ENCODE measurements at regions not wholly inside any gene's neighbourhood (a gene's known extent, or its start where the extent isn't known, plus 50 kb on each side); places are given as distances from the start of the nearest gene placed in this dataset.

DNA sequence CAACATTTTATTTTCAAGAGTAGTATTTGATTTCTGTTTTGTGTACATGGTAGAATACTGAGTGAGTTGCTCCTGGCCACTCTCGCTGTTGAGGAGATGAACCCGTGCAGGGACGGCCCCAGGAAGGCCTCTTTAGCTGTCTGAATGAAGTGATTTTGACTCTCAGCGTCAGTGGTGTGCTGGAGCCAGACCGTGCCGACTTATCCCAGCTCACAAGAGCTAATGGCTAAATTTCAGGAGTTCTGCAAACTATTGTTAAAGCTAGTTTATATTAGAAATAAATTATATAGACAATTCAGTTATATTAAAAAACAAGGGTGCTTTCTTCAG lies 111.2 kb upstream of the KIF26B start:
- Histone ChIP-seq H3K4me1 (ENCODE audit: insufficient read depth, low read length, poor library complexity, severe bottlenecking) (peaks cover 5% of the 10 kb centered on the region), H4K20me1 (ENCODE audit: insufficient read depth, low read length, poor library complexity, severe bottlenecking) (no peaks in the 10 kb centered on the region), H3K36me3 (ENCODE audit: insufficient read depth, low read length) (no peaks in the 10 kb centered on the region), H2AFZ (ENCODE audit: low read length) (no peak overlapping the region), H3F3A (ENCODE audit: low read depth) (no peaks in the 10 kb centered on the region), H3K79me2 (ENCODE audit: insufficient read depth, low read length) (no peaks in the 10 kb centered on the region), H3K27me3 (ENCODE audit: insufficient read depth, low read length, poor library complexity, severe bottlenecking) (no peaks in the 10 kb centered on the region), H3K9ac (ENCODE audit: low read depth, low read length, poor library complexity, severe bottlenecking) (no peak overlapping the region), H3K4me2 (ENCODE audit: low read depth, low read length, poor library complexity, severe bottlenecking) (no peak overlapping the region), H3K4me3 (ENCODE audit: low read length, poor library complexity, severe bottlenecking) (no peak overlapping the region), H3K9me2 (replicated peaks; ENCODE audit: low read depth, low read length) (no peaks in the 10 kb centered on the region), H3K9me3 (ENCODE audit: insufficient read depth, low read depth, low read length) (no peaks in the 10 kb centered on the region)
- TF ChIP-seq, protein P1, sequence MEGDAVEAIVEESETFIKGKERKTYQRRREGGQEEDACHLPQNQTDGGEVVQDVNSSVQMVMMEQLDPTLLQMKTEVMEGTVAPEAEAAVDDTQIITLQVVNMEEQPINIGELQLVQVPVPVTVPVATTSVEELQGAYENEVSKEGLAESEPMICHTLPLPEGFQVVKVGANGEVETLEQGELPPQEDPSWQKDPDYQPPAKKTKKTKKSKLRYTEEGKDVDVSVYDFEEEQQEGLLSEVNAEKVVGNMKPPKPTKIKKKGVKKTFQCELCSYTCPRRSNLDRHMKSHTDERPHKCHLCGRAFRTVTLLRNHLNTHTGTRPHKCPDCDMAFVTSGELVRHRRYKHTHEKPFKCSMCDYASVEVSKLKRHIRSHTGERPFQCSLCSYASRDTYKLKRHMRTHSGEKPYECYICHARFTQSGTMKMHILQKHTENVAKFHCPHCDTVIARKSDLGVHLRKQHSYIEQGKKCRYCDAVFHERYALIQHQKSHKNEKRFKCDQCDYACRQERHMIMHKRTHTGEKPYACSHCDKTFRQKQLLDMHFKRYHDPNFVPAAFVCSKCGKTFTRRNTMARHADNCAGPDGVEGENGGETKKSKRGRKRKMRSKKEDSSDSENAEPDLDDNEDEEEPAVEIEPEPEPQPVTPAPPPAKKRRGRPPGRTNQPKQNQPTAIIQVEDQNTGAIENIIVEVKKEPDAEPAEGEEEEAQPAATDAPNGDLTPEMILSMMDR (conservative IDR thresholded peaks at IDR 0.05; ENCODE audit: low read length), result no peak
- TF ChIP-seq EZH2phosphoT487 (IDR thresholded peaks at IDR 0.05; ENCODE audit: borderline replicate concordance), result no peak

DNA sequence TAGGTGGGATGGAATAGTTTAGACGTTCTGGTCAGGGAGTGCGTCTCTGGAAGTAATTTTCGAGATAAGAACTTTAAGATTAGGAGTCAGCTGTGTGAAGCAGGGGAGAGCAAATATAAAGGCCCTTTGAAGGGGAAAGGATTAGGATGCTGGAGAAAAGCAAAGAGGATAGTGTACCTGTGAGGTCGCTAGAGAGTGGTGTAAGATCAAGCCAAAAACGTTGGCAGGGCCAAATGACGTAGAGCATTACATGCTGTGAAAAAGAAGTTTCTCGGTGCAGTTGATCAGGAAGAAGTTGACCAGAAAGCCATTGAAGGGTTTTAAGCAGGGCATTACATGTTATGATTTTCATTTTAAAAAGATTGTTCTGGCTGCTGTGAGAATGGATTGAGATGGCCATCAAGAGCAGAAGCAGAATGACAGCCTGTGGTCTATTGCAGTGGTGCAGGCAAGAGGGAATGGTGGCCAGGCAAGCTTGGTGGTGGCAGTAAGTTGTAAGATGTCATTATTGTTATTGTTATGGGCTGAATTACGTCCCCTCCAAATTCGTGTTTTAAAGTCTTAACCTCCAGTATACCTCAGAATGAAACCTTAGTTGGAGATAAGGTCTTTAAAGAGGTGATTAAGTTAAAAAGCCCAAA lies 113.6 kb upstream of the KIF26B start:
- peaks cover 5% of the 10 kb centered on the region for H3K4me1 ChIP-seq (ENCODE audit: insufficient read depth, low read length, poor library complexity, severe bottlenecking)
- H3K9ac ChIP-seq (ENCODE audit: low read depth, low read length, poor library complexity, severe bottlenecking), result no peak overlapping the region
- H3K36me3 ChIP-seq (ENCODE audit: insufficient read depth, low read length), result no peaks in the 10 kb centered on the region
- no peak overlapping the region for H3K4me2 ChIP-seq (ENCODE audit: low read depth, low read length, poor library complexity, severe bottlenecking)
- H3K9me2 ChIP-seq (replicated peaks; ENCODE audit: low read depth, low read length), result no peaks in the 10 kb centered on the region
- H3K9me3 ChIP-seq (ENCODE audit: insufficient read depth, low read depth, low read length), result no peaks in the 10 kb centered on the region
- TF ChIP-seq, protein P1 (conservative IDR thresholded peaks at IDR 0.05; ENCODE audit: low read length), result no peak
- TF ChIP-seq EZH2phosphoT487 (IDR thresholded peaks at IDR 0.05; ENCODE audit: borderline replicate concordance), result no peak
- no peak overlapping the region for H3K4me3 ChIP-seq (ENCODE audit: low read length, poor library complexity, severe bottlenecking)
- H4K20me1 ChIP-seq (ENCODE audit: insufficient read depth, low read length, poor library complexity, severe bottlenecking), result no peaks in the 10 kb centered on the region
- H3F3A ChIP-seq (ENCODE audit: low read depth), result no peaks in the 10 kb centered on the region
- no peak overlapping the region for H2AFZ ChIP-seq (ENCODE audit: low read length)
- no peaks in the 10 kb centered on the region for H3K27me3 ChIP-seq (ENCODE audit: insufficient read depth, low read length, poor library complexity, severe bottlenecking)
- H3K79me2 ChIP-seq (ENCODE audit: insufficient read depth, low read length), result no peaks in the 10 kb centered on the region

DNA sequence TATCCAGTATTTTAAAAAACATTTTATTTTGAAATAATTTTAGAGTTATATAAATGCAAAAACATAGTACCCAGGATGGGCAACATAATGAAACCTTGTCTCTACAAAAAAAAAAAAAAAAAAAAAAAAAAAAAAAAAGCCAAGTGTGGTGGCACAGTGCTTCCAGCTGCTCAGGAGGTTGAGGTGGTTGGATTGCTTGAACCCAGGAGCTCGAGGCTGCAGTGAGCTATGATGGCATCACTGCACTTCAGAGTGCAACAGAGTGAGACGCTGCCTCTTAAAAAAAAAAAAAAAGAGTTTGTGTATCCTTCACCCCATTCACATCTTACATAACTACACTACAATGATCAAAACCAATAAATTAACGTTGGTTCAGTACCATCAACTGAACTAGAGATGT lies 115.6 kb upstream of the KIF26B start:
- peaks cover 5% of the 10 kb centered on the region for H3K4me1 ChIP-seq (ENCODE audit: insufficient read depth, low read length, poor library complexity, severe bottlenecking)
- no peaks in the 10 kb centered on the region for H3F3A ChIP-seq (ENCODE audit: low read depth)
- H3K4me3 ChIP-seq (ENCODE audit: low read length, poor library complexity, severe bottlenecking), result no peak overlapping the region
- no peaks in the 10 kb centered on the region for H4K20me1 ChIP-seq (ENCODE audit: insufficient read depth, low read length, poor library complexity, severe bottlenecking)
- no peaks in the 10 kb centered on the region for H3K36me3 ChIP-seq (ENCODE audit: insufficient read depth, low read length)
- no peaks in the 10 kb centered on the region for H3K9me3 ChIP-seq (ENCODE audit: insufficient read depth, low read depth, low read length)
- H3K4me2 ChIP-seq (ENCODE audit: low read depth, low read length, poor library complexity, severe bottlenecking), result no peak overlapping the region
- H3K27me3 ChIP-seq (ENCODE audit: insufficient read depth, low read length, poor library complexity, severe bottlenecking), result no peaks in the 10 kb centered on the region
- no peak overlapping the region for H2AFZ ChIP-seq (ENCODE audit: low read length)
- TF ChIP-seq, protein P1 (conservative IDR thresholded peaks at IDR 0.05; ENCODE audit: low read length), result no peak
- no peak for TF ChIP-seq EZH2phosphoT487 (IDR thresholded peaks at IDR 0.05; ENCODE audit: borderline replicate concordance)
- no peak overlapping the region for H3K9ac ChIP-seq (ENCODE audit: low read depth, low read length, poor library complexity, severe bottlenecking)
- no peaks in the 10 kb centered on the region for H3K9me2 ChIP-seq (replicated peaks; ENCODE audit: low read depth, low read length)
- H3K79me2 ChIP-seq (ENCODE audit: insufficient read depth, low read length), result no peaks in the 10 kb centered on the region

All from Loucy (cell line).